Activated T-cell treated with anti-CD3 and anti-CD28 coated beads, Interleukin-2, amount 50 U/mL, for 4 hours (primary cell): ENCODE measurements at regions not wholly inside any gene's neighbourhood (a gene's known extent, or its start where the extent isn't known, plus 50 kb on each side); places are given as distances from the start of the nearest gene placed in this dataset.

Source experiments
- ATAC-seq, 2 donors: fragments of 200-7000 bp; cut with Tn5 transposase; one replicate each; pipeline ENCODE4 v1.10.0; 2021
- DNase-seq: peaks from one replicate; pipeline ENCODE4 v3.0.0-alpha.2; 2020
- H3K27me3 Mint-ChIP-seq: one replicate; pipeline ENCODE4 v1.8.0; 2021; ENCODE audit warnings: low read depth, mixed read lengths
- H3K36me3 Mint-ChIP-seq: one replicate; pipeline ENCODE4 v1.8.0; 2022; ENCODE audit warnings: mixed read lengths; ENCODE audit not compliant: insufficient read depth
- H3K4me1 Mint-ChIP-seq: one replicate; pipeline ENCODE4 v1.8.0; 2021; ENCODE audit warnings: low read depth, mixed read lengths
- H3K4me3 Mint-ChIP-seq: one replicate; pipeline ENCODE4 v1.8.0; 2021; ENCODE audit warnings: mild to moderate bottlenecking, moderate library complexity, mixed read lengths
- H3K9me3 Mint-ChIP-seq: one replicate; pipeline ENCODE4 v1.8.0; 2021; ENCODE audit warnings: mixed read lengths

DNA sequence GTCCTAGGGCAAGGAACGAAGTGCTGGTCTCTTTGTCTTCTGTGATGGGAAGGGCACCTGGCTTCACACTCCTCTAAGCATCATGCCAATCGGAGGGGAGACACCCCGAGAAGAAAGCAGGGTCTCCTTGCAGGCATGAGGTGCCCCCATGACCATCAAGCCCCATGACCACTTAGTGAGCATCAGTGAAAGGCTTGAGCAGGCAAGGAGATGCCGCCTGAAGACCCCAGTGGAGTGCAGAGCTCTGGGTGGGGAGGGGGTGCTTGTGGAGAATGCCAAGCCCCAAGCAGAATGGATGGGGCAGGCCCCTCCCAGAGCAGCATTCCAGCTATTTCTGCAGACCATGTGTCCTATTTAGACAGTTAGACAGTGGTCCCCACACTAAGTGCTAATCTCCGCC lies 232.7 kb upstream of the TNRC6C start:
- no peaks in the 10 kb centered on the region for H3K36me3 Mint-ChIP-seq
- DNase-seq (no peak), ATAC-seq (no peak)
- H3K27me3 Mint-ChIP-seq, result peaks cover 4% of the 10 kb centered on the region
- H3K4me3 Mint-ChIP-seq, result no peak overlapping the region
- H3K9me3 Mint-ChIP-seq, result no peaks in the 10 kb centered on the region
- H3K4me1 Mint-ChIP-seq, result peaks cover 2% of the 10 kb centered on the region

DNA sequence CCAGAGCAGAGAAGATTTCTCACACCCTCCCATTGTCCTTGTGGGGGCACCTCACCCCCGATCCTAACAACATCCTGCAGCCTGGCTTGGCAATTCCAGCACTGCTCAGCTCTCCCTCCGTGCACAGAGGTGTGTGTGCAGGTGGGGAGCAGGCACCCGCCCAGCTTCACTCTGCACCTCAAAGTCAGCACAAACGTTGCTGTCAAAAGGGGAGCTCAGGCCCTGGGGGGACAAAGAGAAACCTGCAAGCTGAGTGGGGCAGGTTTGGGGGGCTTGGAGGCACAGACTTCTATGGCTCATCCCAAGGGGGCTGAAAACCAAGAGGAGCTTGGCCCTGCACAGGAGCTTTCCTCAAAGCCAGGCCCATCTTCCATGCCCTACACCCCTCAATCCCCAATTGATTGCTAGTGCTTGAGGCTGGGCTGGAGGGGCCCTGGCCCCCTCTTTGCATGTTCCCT lies 231.9 kb upstream of the TNRC6C start:
- DNase-seq (no peak), ATAC-seq (no peak)
- Mint-ChIP-seq H3K36me3 (no peaks in the 10 kb centered on the region), H3K4me1 (peaks cover 2% of the 10 kb centered on the region), H3K27me3 (peaks cover 4% of the 10 kb centered on the region), H3K9me3 (no peaks in the 10 kb centered on the region), H3K4me3 (no peak overlapping the region)

DNA sequence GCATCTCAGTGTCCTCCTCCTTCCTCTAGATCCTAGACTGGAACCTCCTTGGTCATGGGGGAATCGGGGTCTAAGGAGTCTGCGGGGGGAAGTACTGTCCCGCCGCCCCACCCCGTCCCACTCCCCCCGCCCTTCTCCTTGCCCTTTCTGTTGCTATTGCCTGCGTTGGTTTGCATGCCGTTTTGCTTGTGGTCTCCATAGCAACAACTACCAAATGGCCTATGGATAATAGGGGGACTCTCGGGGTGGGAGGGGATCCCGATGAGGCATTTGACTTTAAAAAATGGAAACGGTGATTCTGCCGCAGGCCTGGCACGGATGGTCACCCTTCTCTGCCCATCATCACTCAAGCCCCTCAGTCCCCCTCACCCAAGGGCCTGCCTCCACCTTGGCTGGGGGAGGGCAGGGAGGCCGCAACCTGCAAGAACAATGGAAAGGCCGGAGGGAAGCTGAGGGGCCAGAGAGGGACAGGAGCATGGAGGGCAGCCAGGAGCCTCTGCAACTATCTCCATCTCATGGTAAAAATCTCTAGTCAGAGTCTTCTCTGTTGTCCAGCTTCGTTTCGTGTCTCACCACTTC lies 231.4 kb upstream of the TNRC6C start:
- DNase-seq (no peak), ATAC-seq (no peak)
- Mint-ChIP-seq H3K4me1 (peaks cover 2% of the 10 kb centered on the region), H3K9me3 (peaks cover 2% of the 10 kb centered on the region), H3K4me3 (no peak overlapping the region), H3K27me3 (peaks cover 4% of the 10 kb centered on the region), H3K36me3 (no peaks in the 10 kb centered on the region)

DNA sequence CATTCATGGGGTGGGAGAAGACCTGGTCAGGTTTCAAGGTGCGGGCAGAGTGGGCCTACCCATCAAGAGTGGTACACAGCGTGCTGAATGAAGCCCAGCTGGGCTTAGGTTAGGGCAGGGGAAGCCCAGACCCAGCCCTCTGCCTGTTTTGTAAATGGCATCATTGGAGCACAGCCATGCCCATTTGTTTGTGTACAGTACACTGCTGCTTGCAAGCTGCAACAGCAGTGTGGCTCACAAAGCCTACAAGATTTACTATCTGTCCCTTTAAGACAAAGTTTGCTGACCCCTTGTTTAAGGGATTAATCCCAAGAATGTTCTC lies 230.1 kb upstream of the TNRC6C start:
- Mint-ChIP-seq H3K4me1 (peaks cover 2% of the 10 kb centered on the region), H3K4me3 (no peak overlapping the region), H3K36me3 (peaks cover 1% of the 10 kb centered on the region), H3K27me3 (peaks cover 4% of the 10 kb centered on the region), H3K9me3 (peaks cover 16% of the 10 kb centered on the region)
- ATAC-seq (no peak), DNase-seq (no peak)

DNA sequence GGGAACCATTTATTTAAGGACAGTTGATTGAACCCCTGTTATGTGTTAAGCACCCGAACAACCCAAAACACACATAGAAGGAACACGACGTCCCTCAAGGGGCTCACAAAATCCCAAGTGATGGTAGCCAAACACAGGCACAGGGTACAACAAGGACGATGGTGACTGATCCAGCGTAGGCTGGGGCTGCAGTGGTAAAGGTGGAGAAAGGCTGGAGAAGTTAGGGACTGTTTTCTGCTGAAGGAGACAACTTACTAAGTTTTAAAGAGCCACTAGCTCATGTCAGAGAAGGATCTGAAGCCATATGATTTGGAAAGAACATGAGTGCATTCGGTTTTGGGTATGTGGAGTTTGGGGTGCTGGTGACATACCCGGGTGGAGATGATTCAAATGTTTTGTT lies 229.6 kb upstream of the TNRC6C start:
- H3K36me3 Mint-ChIP-seq, result peaks cover 1% of the 10 kb centered on the region
- H3K4me1 Mint-ChIP-seq, result peaks cover 2% of the 10 kb centered on the region
- H3K9me3 Mint-ChIP-seq, result peaks cover 19% of the 10 kb centered on the region
- ATAC-seq, result no peak
- no peak overlapping the region for H3K4me3 Mint-ChIP-seq
- no peak for DNase-seq
- H3K27me3 Mint-ChIP-seq, result peaks cover 7% of the 10 kb centered on the region

DNA sequence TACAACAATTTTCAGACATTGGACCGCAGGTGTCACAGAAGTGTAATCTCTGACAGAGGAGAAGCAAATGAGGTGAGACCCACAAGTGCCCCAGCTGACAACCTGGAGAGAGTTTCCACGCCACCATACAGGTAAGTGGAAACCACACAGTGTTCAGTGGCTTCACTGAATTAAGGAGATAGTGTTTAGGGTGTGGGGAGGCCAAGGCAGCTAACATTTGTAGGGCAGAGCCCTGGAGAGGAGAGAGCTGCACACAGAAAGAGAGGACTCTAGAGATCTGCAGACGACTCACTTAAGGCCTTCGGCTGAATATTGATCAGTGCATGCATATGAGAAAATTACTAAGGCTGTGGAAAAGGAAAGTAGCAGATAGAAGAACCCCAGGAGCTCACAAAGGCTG lies 228.9 kb upstream of the TNRC6C start:
- H3K36me3 Mint-ChIP-seq, result peaks cover 1% of the 10 kb centered on the region
- H3K4me3 Mint-ChIP-seq, result no peak overlapping the region
- peaks cover 19% of the 10 kb centered on the region for H3K9me3 Mint-ChIP-seq
- ATAC-seq (no peak), DNase-seq (no peak)
- peaks cover 7% of the 10 kb centered on the region for H3K27me3 Mint-ChIP-seq
- H3K4me1 Mint-ChIP-seq, result peaks cover 2% of the 10 kb centered on the region

DNA sequence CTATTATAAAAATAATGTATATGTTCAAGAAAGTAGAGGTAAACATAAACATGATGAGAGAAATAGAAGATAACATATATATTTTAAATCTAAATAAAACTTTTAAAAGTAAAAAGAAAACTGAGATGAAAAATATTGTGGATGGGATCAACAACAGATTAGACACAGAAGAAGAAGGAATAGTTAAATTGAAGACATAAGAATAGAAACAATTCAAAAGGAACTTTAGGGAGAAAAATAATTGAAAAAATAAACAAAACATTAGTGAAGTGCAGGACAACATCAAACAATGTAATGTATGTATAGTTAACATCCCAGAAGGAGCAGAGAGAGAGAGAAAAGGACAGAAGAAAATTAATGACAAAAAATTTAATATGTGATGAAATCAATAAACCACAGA lies 228.1 kb upstream of the TNRC6C start:
- DNase-seq (no peak), ATAC-seq (no peak)
- Mint-ChIP-seq H3K36me3 (peaks cover 1% of the 10 kb centered on the region), H3K4me3 (no peak overlapping the region), H3K4me1 (peaks cover 2% of the 10 kb centered on the region), H3K27me3 (peaks cover 7% of the 10 kb centered on the region), H3K9me3 (peaks cover 19% of the 10 kb centered on the region)

DNA sequence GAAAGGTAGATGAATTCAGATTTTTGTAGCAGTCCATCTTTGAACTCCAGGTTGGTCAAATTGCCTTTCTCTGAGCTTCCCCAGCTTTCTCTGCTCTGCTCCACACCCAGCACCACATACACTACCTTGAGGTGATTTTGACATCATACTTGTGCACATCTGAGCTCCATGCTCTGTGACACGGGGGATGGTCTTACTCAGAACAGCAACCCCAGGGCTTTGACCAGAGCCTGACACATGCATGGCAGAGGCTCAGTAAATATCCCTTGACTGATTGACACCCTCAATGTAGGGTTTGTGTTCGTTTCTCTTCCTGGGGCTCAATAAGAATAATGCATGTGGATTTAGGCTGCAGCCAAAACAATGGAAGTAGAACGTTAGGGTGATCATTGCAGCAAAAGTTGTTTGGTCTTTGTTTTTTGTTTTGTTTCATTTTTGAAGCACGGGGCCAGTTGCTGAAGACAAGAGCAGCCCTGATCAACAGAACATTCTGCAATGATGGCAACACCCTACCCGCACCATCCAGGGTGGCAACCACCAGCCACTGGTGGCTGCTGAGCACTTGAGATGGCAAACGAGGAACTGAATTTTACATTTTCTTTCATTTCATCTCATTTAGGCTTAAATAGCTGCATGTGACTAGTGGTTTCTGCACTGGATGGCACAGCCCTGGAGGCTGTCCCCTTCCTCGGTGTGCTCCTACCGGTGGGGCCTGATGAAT lies 224.8 kb upstream of the TNRC6C start:
- DNase-seq, result no peak
- Mint-ChIP-seq H3K36me3 (peaks cover 1% of the 10 kb centered on the region), H3K27me3 (peaks cover 11% of the 10 kb centered on the region), H3K9me3 (peaks cover 19% of the 10 kb centered on the region), H3K4me1 (no peaks in the 10 kb centered on the region), H3K4me3 (no peak overlapping the region)
- ATAC-seq, result no peak

DNA sequence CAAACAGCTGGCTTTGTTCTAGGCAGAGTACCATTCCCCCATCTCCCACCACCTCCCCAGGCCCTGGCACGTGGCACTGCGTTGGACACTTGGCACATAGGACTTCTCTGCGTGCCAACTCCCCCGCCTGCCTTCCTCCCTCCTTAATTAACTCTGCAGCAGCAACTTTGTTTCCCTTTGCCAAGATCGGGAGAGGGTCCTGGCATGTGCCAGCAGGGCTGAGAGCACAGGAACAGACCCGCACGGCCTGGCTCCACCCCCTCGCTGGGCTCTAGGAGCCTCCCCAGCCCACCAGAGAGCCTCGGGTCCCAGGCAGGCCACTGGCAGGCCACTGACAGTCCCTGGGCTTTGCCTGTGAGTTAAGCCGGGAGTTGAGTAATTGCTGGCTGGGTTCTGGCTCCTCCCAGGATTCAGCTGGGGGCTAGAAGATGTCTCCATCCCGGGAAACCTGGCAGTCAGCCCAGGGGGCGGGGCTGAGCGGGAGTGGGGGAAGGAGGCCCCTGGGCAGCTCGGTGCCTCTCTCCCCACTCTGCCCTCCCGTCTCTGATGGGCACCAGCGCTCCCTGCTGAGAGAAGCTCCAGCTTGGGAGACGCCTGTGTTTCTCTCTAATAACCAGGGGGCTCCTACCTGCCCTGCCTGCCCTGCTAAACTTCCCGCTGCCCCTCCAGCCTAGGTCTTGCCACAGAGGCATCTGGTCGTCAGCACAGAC lies 224.0 kb upstream of the TNRC6C start:
- DNase-seq (no peak), ATAC-seq (no peak)
- H3K4me1 Mint-ChIP-seq, result no peaks in the 10 kb centered on the region
- H3K36me3 Mint-ChIP-seq, result peaks cover 1% of the 10 kb centered on the region
- peaks cover 12% of the 10 kb centered on the region for H3K27me3 Mint-ChIP-seq
- peaks cover 19% of the 10 kb centered on the region for H3K9me3 Mint-ChIP-seq
- no peak overlapping the region for H3K4me3 Mint-ChIP-seq

DNA sequence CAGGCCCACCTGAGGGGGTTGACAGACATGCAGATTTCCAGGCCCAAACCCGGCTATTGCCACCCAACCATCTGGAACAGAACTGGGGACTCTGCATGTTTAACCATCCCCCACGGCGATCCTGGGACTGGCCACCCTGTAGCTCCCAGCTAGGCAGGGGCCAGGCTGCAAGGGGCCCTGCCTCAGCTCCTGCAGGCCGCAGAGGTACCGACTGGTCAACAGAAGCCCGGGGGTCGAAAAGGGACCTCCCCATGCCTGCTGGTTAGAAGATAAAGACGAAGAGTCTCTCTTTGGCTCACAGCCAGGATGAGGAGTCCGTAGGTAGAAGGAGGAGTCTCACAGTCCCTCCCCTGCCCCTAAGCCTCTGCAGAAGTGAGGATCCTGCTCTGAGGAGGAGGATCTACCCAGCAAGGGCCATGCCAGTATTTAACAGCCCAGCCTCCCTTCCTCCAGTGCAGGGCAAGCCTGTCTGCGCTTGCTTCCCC lies 223.4 kb upstream of the TNRC6C start:
- Mint-ChIP-seq H3K27me3 (peaks cover 9% of the 10 kb centered on the region), H3K4me3 (no peak overlapping the region)

DNA sequence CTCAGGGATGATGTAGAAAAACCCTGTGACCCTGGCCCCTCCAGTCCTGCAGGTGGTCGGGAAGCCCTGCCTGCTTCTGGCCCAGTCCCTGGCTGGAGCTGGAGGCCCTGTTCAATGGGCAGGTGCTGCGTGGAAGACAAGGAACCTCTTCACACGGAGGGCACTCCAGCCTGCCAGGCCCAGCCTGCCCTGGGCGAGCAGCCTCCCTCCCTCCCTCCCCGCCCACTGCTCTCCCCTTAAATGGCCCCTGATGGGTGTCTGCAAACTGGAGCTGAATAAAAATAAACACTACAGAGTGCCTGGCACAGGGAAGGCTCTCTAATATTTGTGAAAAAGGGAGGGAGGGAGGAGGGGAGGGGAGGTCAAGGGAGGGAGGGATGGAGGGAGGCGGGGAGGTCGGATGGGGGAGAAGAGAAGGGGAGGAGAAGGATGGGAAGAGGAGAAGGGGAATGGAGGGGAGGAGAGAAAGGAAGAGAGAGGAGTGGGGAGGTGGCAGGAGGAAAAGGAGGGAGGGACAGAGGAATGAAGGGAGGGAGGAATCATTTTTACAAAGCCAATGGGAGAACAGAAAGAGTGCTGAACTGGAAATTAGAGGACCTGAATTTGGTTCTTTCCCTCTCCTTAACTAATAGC lies 222.8 kb upstream of the TNRC6C start:
- Mint-ChIP-seq H3K4me1 (no peaks in the 10 kb centered on the region), H3K27me3 (peaks cover 9% of the 10 kb centered on the region), H3K36me3 (peaks cover 1% of the 10 kb centered on the region), H3K4me3 (no peak overlapping the region), H3K9me3 (peaks cover 19% of the 10 kb centered on the region)
- ATAC-seq (no peak), DNase-seq (no peak)

More for the DNA sequence above, 223.4 kb upstream of the TNRC6C start:
- no peaks in the 10 kb centered on the region for H3K4me1 Mint-ChIP-seq
- peaks cover 1% of the 10 kb centered on the region for H3K36me3 Mint-ChIP-seq
- ATAC-seq (no peak), DNase-seq (no peak)
- peaks cover 19% of the 10 kb centered on the region for H3K9me3 Mint-ChIP-seq

DNA sequence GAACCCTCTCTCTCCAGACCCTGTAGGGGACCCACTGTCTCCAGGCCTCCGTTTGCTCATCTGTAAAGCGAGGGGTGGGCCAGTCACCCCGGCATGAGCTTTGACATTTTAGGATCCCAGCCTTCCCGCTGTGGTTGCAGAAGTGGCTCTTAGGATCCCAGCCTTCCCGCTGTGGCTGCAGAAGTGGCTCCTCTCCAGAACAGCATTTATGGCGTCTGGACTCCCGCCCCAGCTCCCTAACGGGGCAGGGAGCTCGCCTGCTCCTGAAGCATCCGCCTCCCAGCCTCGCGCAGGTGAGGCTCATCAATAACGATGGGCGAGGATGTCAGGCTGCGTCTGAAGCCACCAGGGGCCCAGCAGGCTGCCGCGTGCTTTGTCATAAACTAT lies 222.3 kb upstream of the TNRC6C start:
- H3K4me3 Mint-ChIP-seq, result no peak overlapping the region
- peaks cover 19% of the 10 kb centered on the region for H3K9me3 Mint-ChIP-seq
- H3K27me3 Mint-ChIP-seq, result peaks cover 9% of the 10 kb centered on the region
- H3K36me3 Mint-ChIP-seq, result peaks cover 1% of the 10 kb centered on the region
- ATAC-seq (no peak), DNase-seq (no peak)
- H3K4me1 Mint-ChIP-seq, result no peaks in the 10 kb centered on the region

DNA sequence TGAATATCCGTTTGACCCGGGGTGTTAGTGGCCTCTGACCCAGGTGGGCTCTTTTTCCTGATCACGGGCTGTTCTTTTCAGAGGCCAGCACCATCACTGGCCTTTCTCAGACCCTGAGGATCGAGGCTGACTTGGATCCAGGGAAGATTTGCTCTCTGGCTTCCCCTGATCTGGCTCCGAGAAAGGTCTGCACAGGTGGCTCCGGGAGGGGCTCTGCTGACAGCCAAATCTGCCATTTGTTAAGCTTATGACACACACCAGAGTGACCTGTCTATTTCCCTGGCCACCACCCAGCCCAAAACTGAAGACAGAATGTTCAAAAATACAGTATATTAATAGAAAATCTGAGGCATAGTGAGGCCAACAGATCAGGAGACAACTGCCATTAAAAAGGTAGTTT lies 221.8 kb upstream of the TNRC6C start:
- Mint-ChIP-seq H3K4me1 (no peaks in the 10 kb centered on the region), H3K36me3 (peaks cover 1% of the 10 kb centered on the region), H3K4me3 (no peak overlapping the region), H3K9me3 (peaks cover 19% of the 10 kb centered on the region), H3K27me3 (peaks cover 10% of the 10 kb centered on the region)
- no peak for ATAC-seq
- no peak for DNase-seq

DNA sequence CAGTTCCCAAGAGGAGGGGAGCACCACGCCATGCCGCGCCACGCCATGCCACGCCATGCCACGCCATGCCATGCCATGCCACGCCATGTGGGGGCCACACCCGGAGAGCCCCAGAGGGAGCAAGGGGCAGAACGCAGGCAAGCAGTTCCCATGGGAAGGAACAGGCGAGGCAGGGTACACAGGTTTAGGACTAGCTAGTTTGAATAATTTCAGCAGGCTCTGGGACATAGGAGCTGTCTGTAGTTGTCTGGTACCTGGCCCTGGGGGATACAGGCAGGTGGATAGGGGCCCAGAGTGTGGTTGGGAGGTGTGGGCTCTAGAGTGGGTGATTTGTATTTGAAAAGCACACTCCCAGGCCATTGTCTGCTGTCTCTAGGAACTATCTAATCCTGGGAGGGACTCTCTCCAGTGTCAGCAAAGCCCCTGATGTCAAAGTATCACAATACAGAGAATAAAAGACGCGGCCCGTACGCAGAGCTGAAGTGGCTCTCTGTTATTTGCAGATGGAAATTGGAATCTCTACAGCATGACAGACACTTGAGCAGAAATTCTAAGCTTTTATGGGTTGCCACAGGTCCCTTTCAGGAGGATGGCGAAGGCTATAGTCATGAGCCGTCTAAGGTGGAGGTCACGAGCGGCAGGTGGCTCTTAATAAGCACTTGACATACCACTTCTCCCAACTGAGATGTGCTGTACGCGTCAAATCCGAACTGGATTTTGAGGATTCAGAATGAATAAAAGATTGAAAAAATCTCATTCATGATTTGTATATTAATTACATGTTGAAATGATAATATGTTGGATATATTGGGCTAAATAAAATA lies 220.8 kb upstream of the TNRC6C start:
- DNase-seq, result no peak
- no peak for ATAC-seq
- Mint-ChIP-seq H3K36me3 (peaks cover under 1% of the 10 kb centered on the region), H3K4me1 (no peaks in the 10 kb centered on the region), H3K27me3 (peaks cover 11% of the 10 kb centered on the region), H3K4me3 (no peak overlapping the region), H3K9me3 (peaks cover 12% of the 10 kb centered on the region)
